K562 (cell line): ENCODE measurements at regions not wholly inside any gene's neighbourhood (a gene's known extent, or its start where the extent isn't known, plus 50 kb on each side); places are given as distances from the start of the nearest gene placed in this dataset.

Experiments used
- ATAC-seq: fragments of 200-7000 bp; cut with Tn5 transposase; 3 replicates; pipeline ENCODE4 v1.9.1; 2020; ENCODE audit warnings: moderate library complexity
- BruUV-seq: library from RNA; stranded (reverse); fragments of 400-500 nt; replicated peaks from 2 replicates; lab custom pipeline; 2021; lab: Mats Ljungman, UMichigan
- CTCF ChIA-PET: fragments of 300-600 bp; formaldehyde crosslinking; extraction: SDS; loops from one replicate; lab custom pipeline; 2021; ENCODE audit warnings: low intra/inter-chr PET ratio; lab: Yijun Ruan, JAX
- POLR2A ChIA-PET: fragments of 300-600, 350-650 bp; sonication (Branson Sonifier 250); formaldehyde crosslinking; extraction: SDS; loops from one replicate; lab custom pipeline; 2021; ENCODE audit warnings: antibody characterized with exemption, inconsistent platforms; lab: Yijun Ruan, JAX
- DNase-seq, 4 experiments: peaks; one replicate each; pipeline versions ENCODE4 v3.0.0 to v3.0.0-alpha.2; 2011 to 2018; ENCODE audit warnings: low spot score in 3 of 4, mixed read lengths in 3 of 4; ENCODE audit errors: extremely low read depth in 1 of 4
- FAIRE-seq: peaks from 2 replicates; lab custom pipeline; 2011; peaks lifted over from hg19 to GRCh38; lab: Jason Lieb, UNC
- H2AFZ ChIP-seq: 2 replicates; pipeline ENCODE4 v1.6.0; 2011; ENCODE audit warnings: low read depth, low read length, control low read depth, inconsistent platforms
- H3K27ac ChIP-seq: fragments of 200-600 bp; 3 replicates; pipeline ENCODE4 v1.8.0; 2011; ENCODE audit warnings: low read depth, mild to moderate bottlenecking, control low read depth, inconsistent platforms, low read length, moderate library complexity, mixed read lengths; ENCODE audit errors: extremely low read depth
- H3K27me3 ChIP-seq, 2 experiments: fragments of 300-600 bp in 1 of 2; 2 replicates in 1 of 2; 3 replicates in 1 of 2; pipeline versions ENCODE4 v1.6.0 to v1.8.0; 2011; ENCODE audit warnings: inconsistent platforms in 2 of 2, low read length in 2 of 2, mild to moderate bottlenecking in 1 of 2, mixed read lengths in 1 of 2, moderate library complexity in 1 of 2; ENCODE audit not compliant: control insufficient read depth in 2 of 2, insufficient read depth in 2 of 2
- H3K36me3 ChIP-seq: fragments of 300-600 bp; 3 replicates; pipeline ENCODE4 v1.8.0; 2011; ENCODE audit warnings: mild to moderate bottlenecking, low read length, inconsistent platforms; ENCODE audit not compliant: control insufficient read depth, insufficient read depth
- H3K4me1 ChIP-seq, 2 experiments: fragments of 200-600 bp in 1 of 2; replicated peaks in 1 of 2; 2 replicates in 1 of 2; 3 replicates in 1 of 2; pipeline versions ENCODE4 v1.5.1 to v1.8.0; 2011; ENCODE audit warnings: inconsistent platforms in 2 of 2, low read length in 2 of 2, mild to moderate bottlenecking in 1 of 2, mixed read lengths in 1 of 2, moderate library complexity in 1 of 2; ENCODE audit not compliant: control insufficient read depth in 2 of 2, insufficient read depth in 2 of 2
- H3K4me2 ChIP-seq: 2 replicates; pipeline ENCODE4 v1.6.1; 2011; ENCODE audit warnings: low read length, control low read depth, inconsistent platforms, mixed read lengths; ENCODE audit not compliant: insufficient read depth
- H3K4me3 ChIP-seq: fragments of 200-600 bp; sonication (generic), shearing (Covaris generic); 2 replicates; pipeline ENCODE4 v1.5.1; 2016; ENCODE audit warnings: control low read depth, inconsistent platforms
- H3K79me2 ChIP-seq: fragments of 200-600 bp; 3 replicates; pipeline ENCODE4 v1.8.0; 2011; ENCODE audit warnings: low read length, inconsistent platforms; ENCODE audit not compliant: control insufficient read depth, insufficient read depth
- H3K9ac ChIP-seq, 2 experiments: 2 replicates each; pipeline versions ENCODE4 v1.6.0 to v1.6.1; 2011; ENCODE audit warnings: low read depth in 2 of 2, low read length in 2 of 2, control low read depth in 1 of 2, inconsistent platforms in 1 of 2, mild to moderate bottlenecking in 1 of 2, mixed read lengths in 1 of 2; ENCODE audit not compliant: insufficient read depth in 1 of 2
- H3K9me1 ChIP-seq: one replicate; pipeline ENCODE4 v1.6.0; 2011; ENCODE audit warnings: inconsistent platforms, mild to moderate bottlenecking, low read length, moderate library complexity; ENCODE audit not compliant: control insufficient read depth, insufficient read depth
- H3K9me3 ChIP-seq: replicated peaks from 2 replicates; pipeline ENCODE4 v1.5.1; 2011; ENCODE audit warnings: low read depth, low read length, inconsistent platforms; ENCODE audit not compliant: control insufficient read depth, insufficient read depth
- H4K20me1 ChIP-seq: replicated peaks from 2 replicates; pipeline ENCODE4 v1.6.1; 2011; ENCODE audit warnings: low read length, inconsistent platforms, mixed read lengths; ENCODE audit not compliant: control insufficient read depth, insufficient read depth
- GTF2F1 ChIP-seq: IDR thresholded peaks from 2 replicates; pipeline ENCODE4 v1.6.1; 2011; ENCODE audit warnings: low read depth, low read length, improper control_type of control experiment
- PHB2 ChIP-seq: fragments of 450-650 bp; IDR thresholded peaks from 2 replicates; pipeline ENCODE4 v1.6.1; 2017; ENCODE audit warnings: low read depth
- POLR2AphosphoS5 ChIP-seq: IDR thresholded peaks from 2 replicates; pipeline ENCODE4 v1.6.1; 2011; ENCODE audit warnings: mild to moderate bottlenecking, low read depth, low read length, moderate library complexity; ENCODE audit not compliant: control insufficient read depth, insufficient read depth
- PTBP1 ChIP-seq: fragments of 200-400 bp; formaldehyde crosslinking; IDR thresholded peaks from 2 replicates; pipeline ENCODE4 v1.6.1; 2017; ENCODE audit warnings: low read depth, low read length
- TAF15 ChIP-seq: fragments of 200-400 bp; formaldehyde crosslinking; IDR thresholded peaks from 2 replicates; pipeline ENCODE4 v1.6.1; 2017; ENCODE audit warnings: mild to moderate bottlenecking, low read depth, low read length, moderate library complexity
- WGBS: fragments of 100-300 bp; shearing (Covaris generic); methylation state at CpG from one replicate; pipeline ENCODE4 v1.1.6; 2016; ENCODE audit warnings: low coverage, mixed read lengths; ENCODE audit not compliant: insufficient coverage; ENCODE audit errors: missing lambda C conversion rate; 5-methylcytosine and 5-hydroxymethylcytosine counted together
- in situ Hi-C: fragments of 300-500 bp; cut with MboI; formaldehyde crosslinking; loops from 4 replicates; pipeline ENCODE4 v1.15.0; 2018; ENCODE audit warnings: inconsistent platforms, mixed read lengths
- intact Hi-C: fragments of 100-400 bp; cut with micrococcal nuclease; formaldehyde crosslinking; loops from 2 replicates; pipeline ENCODE4 v1.14.2; 2022
- TF ChIP-seq, protein P1 (sequence below): fragments of 250-450 bp; sonication (Bioruptor Pico); IDR thresholded peaks from 2 replicates; pipeline ENCODE4 v1.8.0; 2022; ENCODE audit warnings: inconsistent platforms

DNA sequence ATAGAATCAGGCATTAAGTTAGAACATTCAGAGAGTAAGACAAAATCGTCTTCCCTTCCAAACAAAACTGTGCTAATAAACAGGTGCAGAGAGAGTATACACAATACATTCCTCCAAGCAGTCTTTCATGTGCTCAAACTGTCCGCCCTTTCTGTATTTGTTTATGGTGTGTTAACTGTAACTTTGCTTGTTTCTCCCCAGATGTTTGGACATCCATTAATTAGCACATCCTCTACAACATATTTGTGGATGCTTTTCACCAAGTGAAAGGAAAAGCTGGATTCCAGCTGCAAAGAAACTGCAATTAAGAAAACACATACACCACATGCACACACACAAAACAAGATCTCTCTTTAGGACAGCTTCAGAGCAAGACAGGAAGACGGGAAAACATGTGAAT lies 912.6 kb downstream of the NTRK3 start:
- no peaks in the 10 kb centered on the region for H3K79me2 ChIP-seq
- no peaks in the 10 kb centered on the region for H3K9me1 ChIP-seq
- H2AFZ ChIP-seq: no peak overlapping the region
- H4K20me1 ChIP-seq: no peaks in the 10 kb centered on the region
- no peaks in the 10 kb centered on the region for H3K4me1 ChIP-seq
- TF ChIP-seq GTF2F1: no peak
- no peak for TF ChIP-seq PHB2
- TF ChIP-seq PTBP1: no peak
- TF ChIP-seq, protein P1, sequence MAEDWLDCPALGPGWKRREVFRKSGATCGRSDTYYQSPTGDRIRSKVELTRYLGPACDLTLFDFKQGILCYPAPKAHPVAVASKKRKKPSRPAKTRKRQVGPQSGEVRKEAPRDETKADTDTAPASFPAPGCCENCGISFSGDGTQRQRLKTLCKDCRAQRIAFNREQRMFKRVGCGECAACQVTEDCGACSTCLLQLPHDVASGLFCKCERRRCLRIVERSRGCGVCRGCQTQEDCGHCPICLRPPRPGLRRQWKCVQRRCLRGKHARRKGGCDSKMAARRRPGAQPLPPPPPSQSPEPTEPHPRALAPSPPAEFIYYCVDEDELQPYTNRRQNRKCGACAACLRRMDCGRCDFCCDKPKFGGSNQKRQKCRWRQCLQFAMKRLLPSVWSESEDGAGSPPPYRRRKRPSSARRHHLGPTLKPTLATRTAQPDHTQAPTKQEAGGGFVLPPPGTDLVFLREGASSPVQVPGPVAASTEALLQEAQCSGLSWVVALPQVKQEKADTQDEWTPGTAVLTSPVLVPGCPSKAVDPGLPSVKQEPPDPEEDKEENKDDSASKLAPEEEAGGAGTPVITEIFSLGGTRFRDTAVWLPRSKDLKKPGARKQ (CRISPR knock-in tag): no peak
- TF ChIP-seq POLR2AphosphoS5: no peak
- TF ChIP-seq TAF15: no peak
- H3K4me3 ChIP-seq: no peak overlapping the region
- in situ Hi-C loops (no loop called here), intact Hi-C loops (no loop called here)
- BruUV-seq: no TSS peak
- H3K27ac ChIP-seq: no peak overlapping the region
- no peak overlapping the region for H3K4me2 ChIP-seq
- no peak overlapping the region for H3K9ac ChIP-seq
- ChIA-PET POLR2A (no interaction called here), CTCF (no interaction called here)
- DNase-seq: no peak
- no peaks in the 10 kb centered on the region; the same call in 1 of the 3 replicates for H3K36me3 ChIP-seq
- no peak for FAIRE-seq
- no peaks in the 10 kb centered on the region for H3K9me3 ChIP-seq
- no peaks in the 10 kb centered on the region for H3K27me3 ChIP-seq
- 30% methylated on average over 3 of the region's 3 CpGs for WGBS
- no peak for ATAC-seq
